Activated naive CD4-positive, alpha-beta T cell treated with anti-CD3 and anti-CD28 coated beads, Interleukin-2, amount 50 U/mL, for 72 hours (primary cell): ENCODE measurements at regions not wholly inside any gene's neighbourhood (a gene's known extent, or its start where the extent isn't known, plus 50 kb on each side); places are given as distances from the start of the nearest gene placed in this dataset.
"Not testable (repeated sequence)": the region's sequence is repeated elsewhere in the genome, so short reads cannot be mapped to it uniquely, and the experiment has no call there.

Experiments used
- ATAC-seq, 2 donors: fragments of 150-1000 bp; cut with Tn5 transposase; 2 replicates each; pipeline ENCODE4 v1.10.0; 2021; ENCODE audit warnings: mild to moderate bottlenecking in 2 of 2, moderate library complexity in 2 of 2
- DNase-seq, 2 donors: peaks; one replicate each; pipeline ENCODE4 v3.0.0; 2021 to 2022; ENCODE audit warnings: low spot score in 2 of 2
- H3K27ac Mint-ChIP-seq, 2 donors: one replicate each; pipeline ENCODE4 v1.8.0; 2022; ENCODE audit warnings: mild to moderate bottlenecking in 2 of 2, mixed read lengths in 2 of 2
- H3K36me3 Mint-ChIP-seq, 2 donors: one replicate each; pipeline ENCODE4 v1.8.0; 2022; ENCODE audit warnings: mixed read lengths in 2 of 2
- H3K9me3 Mint-ChIP-seq, 2 donors: one replicate each; pipeline ENCODE4 v1.8.0; 2022; ENCODE audit warnings: mixed read lengths in 2 of 2

DNA sequence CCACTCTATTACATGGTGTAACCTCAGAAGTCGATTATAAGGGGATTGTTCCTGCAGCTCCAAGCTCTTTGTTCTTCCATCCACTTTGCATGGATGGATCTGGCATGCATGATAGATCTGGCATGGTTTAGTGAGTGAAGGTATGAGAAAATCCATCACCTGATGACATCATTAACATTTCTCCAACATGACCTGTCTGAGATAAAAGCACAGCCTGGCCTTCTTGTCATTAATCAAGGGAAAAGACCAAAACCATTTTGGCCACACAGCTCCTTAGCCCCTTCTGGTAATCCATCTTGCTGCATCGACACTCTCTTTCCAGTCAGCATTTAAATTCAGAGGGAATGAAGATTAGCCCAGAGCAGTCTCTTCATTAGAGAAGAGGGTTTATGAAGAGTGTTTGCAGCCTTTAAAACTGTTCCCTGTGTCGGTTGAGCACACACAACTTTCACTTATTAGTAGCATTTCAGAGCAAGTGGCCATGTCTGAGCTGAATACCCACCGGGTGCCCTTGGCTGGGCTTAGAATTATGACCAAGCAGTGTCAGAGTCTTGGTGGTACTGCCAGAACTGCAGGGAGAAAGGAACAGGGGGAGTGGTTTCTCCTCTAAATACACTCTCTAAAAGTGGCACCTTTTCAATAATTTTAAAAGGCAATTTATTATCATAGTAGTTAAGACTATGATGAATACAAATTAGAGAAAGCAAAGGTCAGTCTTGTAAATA is 246.0 kb downstream of the HAPSTR1 start:
- H3K9me3 Mint-ChIP-seq, result peaks cover 0 to 8% of the 10 kb centered on the region in 2 donors
- H3K27ac Mint-ChIP-seq, result no peak overlapping the region
- no peak for ATAC-seq
- no peak for DNase-seq
- no peaks in the 10 kb centered on the region for H3K36me3 Mint-ChIP-seq

DNA sequence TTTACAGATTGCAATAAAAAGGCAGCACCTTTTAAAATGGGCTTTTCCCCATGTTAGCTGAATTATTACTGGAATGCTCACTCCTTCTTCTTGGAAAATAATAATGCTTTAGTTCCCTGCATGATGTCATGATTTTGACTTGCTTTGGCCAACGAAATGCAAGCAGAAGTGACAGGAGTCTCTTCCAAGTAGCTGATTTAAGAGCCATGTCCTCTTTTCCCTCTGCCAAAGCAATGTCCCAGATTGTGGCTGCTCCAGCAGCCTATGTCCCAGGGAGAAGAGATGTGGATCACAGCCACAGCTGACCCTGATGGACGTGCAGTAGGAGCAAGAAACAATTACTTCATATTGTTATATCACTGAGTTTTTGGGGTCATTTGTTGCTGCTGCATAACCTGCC is 246.6 kb downstream of the HAPSTR1 start:
- no peak for DNase-seq
- no peaks in the 10 kb centered on the region for H3K36me3 Mint-ChIP-seq
- H3K27ac Mint-ChIP-seq, result no peak overlapping the region
- no peak for ATAC-seq
- H3K9me3 Mint-ChIP-seq, result peaks cover 0 to 8% of the 10 kb centered on the region in 2 donors

DNA sequence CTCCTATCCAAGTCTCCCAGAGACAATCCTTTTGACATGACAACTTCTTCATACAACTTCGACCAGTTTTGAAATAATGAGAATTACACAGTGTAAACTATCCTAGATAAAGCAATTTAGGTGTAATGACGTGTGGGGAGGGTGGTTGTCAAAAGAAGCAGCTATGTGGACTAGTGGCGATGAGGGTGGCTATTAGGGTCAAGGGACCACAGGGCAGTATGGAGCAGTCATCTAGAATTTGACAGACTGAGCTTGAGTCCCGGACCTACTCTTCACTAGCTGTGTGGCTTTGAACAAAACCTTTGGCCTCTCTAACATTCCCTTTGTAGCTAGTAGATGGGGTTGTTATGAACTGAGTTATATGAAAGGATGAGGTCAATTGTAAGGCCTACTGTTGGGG is 247.1 kb downstream of the HAPSTR1 start:
- no peak for ATAC-seq
- H3K27ac Mint-ChIP-seq, result no peak overlapping the region
- H3K9me3 Mint-ChIP-seq, result peaks cover 0 to 8% of the 10 kb centered on the region in 2 donors

DNA sequence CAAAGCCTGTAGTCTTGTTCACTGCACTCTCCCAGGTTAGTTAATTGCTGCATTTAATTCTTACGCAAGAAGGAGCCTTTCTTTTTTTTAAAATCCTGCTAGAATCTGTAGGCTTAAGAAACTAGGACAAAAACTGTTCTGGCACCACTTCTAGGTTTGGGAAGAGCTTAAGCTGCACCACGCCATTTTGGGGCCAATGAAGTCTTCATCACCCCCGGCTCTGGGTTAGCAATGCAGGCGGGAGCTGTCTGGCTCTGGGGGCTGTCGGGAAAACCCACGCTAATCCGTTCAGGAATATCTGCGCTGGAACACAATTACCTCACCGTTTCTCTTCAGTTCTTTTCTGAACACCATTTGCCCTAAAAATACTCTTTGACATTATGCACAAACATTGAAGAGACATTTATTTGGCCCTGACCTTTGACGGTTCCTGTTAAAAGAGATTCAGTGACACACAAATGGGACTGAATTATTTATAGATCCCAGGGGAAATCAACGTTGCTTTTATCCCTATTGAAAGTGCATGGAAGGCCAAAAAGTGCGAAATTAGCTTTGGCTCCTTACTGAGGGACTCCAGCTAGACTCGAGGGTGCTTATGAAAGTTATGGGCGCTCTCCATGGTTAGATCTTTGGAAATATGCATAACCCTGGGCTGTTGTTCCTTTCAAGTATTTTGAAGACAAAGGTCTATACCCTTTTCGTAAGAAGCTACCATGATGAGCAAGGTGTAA is 249.2 kb downstream of the HAPSTR1 start:
- Mint-ChIP-seq H3K9me3 (peaks cover 0 to 8% of the 10 kb centered on the region in 2 donors), H3K36me3 (no peaks in the 10 kb centered on the region), H3K27ac (no peak overlapping the region)
- ATAC-seq (no peak), DNase-seq (no peak)

More for the DNA sequence above, 247.1 kb downstream of the HAPSTR1 start:
- H3K36me3 Mint-ChIP-seq, result no peaks in the 10 kb centered on the region
- DNase-seq, result no peak

DNA sequence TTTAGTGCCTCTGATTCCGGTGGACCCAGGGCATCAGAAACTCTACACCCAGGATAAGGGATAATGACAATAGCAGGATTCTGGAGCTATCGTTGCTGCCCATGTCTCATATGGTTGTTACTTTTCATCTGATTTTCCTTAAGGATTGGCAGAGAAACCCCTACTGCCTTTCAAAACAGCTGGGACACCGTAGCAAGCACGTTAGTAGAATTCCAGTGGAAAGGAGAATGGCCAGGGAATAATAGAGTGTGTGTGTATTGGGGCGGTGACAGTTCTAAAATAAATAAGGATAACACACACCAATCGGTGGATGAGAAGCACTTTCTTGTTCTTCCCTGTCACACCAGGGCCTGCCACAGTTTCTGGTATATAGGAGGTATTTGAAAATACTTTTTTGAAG is 251.8 kb downstream of the HAPSTR1 start:
- DNase-seq, result no peak
- no peaks in the 10 kb centered on the region for H3K36me3 Mint-ChIP-seq
- H3K9me3 Mint-ChIP-seq, result peaks cover 0 to 3% of the 10 kb centered on the region in 2 donors
- no peak overlapping the region for H3K27ac Mint-ChIP-seq
- no peak for ATAC-seq

DNA sequence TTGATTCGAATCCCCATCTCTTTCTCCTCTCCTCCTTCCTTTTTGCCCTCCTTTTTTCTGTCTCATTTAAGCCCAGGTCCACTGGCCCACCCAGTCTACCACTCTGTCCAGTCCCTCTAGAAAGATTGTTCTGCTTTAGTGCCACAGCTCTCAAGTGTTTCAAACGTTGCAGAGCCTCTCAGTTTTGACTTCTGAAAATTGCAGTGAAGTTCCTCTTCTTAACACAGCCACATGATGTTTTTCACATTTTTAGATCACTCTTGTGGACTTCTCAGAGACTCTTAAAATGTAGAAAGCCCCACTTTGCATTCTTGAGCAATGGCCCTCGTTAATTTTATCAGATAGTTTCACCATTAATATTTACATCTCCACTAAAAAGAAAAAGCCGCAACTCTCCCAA is 253.1 kb downstream of the HAPSTR1 start:
- no peak overlapping the region for H3K27ac Mint-ChIP-seq
- DNase-seq, result no peak
- ATAC-seq, result no peak
- peaks cover 8 to 13% of the 10 kb centered on the region in 2 donors for H3K9me3 Mint-ChIP-seq
- peaks cover 6 to 7% of the 10 kb centered on the region in 2 donors for H3K36me3 Mint-ChIP-seq

DNA sequence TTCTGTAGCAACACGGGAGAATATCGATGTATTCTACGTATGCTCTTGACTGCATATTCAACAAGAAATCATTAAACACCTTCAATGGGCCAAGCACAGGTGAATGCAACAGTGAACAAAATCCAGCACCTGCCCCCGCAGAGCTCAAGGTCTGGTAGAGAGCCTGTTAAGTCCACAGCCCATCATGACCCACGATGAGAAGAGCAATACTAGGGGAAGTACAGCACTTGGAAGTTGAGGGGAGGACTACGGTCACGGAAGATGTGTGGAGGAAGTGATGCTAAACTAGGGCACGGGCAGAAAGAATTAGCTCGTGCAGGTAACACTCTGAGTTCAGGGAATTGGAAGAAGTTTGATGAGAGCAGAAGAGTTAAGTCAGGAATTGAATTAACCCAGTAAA is 253.6 kb downstream of the HAPSTR1 start:
- H3K27ac Mint-ChIP-seq, result no peak overlapping the region
- ATAC-seq (no peak), DNase-seq (no peak)
- H3K9me3 Mint-ChIP-seq, result peaks cover 9 to 15% of the 10 kb centered on the region in 2 donors
- peaks cover 8 to 11% of the 10 kb centered on the region in 2 donors for H3K36me3 Mint-ChIP-seq

DNA sequence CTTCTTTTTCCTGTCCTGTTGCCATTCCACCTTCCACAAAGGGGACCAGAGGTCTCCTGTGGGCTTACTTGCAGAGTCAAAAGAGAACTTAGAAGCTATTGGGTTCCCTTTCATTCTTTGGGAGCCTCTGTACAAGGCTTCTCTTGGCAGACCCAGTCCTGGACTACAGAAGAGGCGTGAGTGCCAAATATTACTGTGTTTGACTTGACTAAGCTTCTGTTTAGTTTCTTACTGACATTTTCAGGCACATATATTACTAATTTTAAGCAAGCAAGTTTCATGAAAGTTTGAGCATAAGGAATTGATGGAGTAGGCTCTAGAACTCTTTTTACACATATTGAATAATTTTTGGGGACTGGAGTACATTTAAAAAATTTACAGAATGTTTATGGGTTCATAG is 254.4 kb downstream of the HAPSTR1 start:
- H3K9me3 Mint-ChIP-seq, result peaks cover 9 to 15% of the 10 kb centered on the region in 2 donors
- H3K27ac Mint-ChIP-seq, result no peak overlapping the region
- ATAC-seq, result no peak
- no peak for DNase-seq
- peaks cover 8 to 11% of the 10 kb centered on the region in 2 donors for H3K36me3 Mint-ChIP-seq

DNA sequence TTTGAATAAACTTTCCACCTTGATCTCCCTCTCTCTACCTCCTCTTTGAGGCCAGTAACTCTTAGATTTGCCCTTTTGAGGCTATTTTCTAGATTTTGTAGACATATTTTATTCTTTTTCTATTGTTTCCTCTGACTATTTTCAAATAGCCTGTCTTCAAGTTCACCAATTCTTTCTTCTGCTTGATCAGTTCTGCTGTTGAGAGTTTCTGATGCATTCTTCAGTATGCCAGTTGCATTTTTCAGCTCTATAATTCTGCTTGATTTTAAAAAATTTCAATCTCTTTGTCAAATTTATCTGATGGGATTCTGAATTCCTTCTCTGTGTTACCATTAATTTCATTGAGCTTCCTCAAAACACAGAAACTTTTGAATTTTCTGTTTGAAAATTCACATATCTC is 257.5 kb downstream of the HAPSTR1 start:
- DNase-seq, result no peak
- Mint-ChIP-seq H3K9me3 (peaks cover 9 to 15% of the 10 kb centered on the region in 2 donors), H3K36me3 (peaks cover 8 to 11% of the 10 kb centered on the region in 2 donors), H3K27ac (no peak overlapping the region)
- ATAC-seq, result no peak

DNA sequence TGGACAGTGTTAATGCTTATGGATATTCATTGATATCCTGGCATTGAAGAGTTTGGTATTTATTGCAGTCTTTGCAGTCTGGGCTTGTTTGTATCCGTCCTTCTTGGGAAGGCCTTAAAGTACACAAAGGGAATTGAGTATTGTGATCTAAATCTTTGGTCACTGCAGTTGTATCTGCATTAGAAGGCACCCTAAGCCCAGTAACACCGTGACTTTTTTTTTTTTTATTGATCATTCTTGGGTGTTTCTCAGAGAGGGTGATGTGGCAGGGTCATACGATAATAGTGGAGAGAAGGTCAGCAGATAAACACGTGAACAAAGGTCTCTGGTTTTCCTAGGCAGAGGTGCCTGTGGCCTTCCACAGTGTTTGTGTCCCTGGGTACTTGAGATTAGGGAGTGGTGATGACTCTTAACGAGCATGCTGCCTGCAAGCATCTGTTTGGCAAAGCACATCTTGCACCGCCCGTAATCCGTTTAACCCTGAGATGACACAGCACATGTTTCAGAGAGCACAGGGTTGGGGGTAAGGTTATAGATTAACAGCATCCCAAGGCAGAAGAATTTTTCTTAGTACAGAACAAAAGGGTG is 258.0 kb downstream of the HAPSTR1 start:
- not testable (repeated sequence) for DNase-seq, H3K27ac Mint-ChIP-seq, ATAC-seq
- Mint-ChIP-seq H3K9me3 (peaks cover 9 to 15% of the 10 kb centered on the region in 2 donors), H3K36me3 (peaks cover 8 to 11% of the 10 kb centered on the region in 2 donors)

DNA sequence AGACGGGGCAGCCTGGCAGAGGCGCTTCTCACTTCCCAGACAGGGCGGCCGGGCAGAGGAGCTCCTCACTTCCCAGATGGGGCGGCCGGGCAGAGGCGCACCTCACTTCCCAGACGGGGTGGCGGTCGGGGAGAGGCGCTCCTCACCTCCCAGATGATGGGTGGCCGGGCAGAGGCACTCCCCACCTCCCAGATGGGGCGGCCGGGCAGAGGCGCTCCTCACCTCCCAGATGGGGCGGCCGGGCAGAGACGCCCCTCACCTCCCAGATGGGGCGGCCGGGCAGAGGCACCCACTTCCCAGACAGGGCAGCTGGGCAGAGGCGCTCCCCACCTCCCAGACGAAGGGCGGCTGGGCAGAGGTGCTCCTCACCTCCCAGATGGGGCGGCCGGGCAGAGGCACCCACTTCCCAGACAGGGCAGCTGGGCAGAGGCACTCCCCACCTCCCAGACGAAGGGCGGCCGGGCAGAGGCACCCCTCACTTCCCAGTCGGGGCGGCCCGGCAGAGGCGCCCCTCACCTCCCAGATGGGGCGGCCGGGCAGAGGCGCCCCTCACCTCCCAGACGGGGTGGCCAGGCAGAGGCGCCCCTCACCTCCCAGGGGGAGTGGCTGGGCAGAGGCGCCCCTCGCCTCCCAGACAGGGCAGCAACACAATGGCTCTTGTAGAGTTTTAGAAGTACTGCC is 258.8 kb downstream of the HAPSTR1 start:
- H3K27ac Mint-ChIP-seq, ATAC-seq, DNase-seq: not testable (repeated sequence)
- H3K36me3 Mint-ChIP-seq, result peaks cover 8 to 11% of the 10 kb centered on the region in 2 donors
- H3K9me3 Mint-ChIP-seq, result peaks cover 9 to 16% of the 10 kb centered on the region in 2 donors

DNA sequence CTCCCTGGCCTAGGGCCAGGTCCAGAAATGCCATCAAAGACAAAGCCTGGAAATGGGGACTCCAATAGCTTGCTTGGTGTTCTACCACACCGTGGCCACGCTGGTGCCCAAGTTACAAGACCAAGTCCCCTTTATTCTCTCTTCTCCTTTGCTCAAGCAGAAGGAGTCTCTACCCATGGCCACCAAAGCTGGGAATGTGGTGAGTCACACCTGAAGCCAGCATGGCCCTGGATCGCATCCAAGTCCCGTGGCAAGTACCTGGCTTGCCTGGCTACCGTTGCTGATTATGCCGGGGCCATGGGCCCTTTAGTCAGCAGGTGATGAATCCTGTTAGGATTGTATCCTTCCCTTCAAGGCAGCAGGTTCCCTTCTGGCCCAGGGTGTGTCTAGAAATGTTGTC is 260.0 kb downstream of the HAPSTR1 start:
- peaks cover 12 to 21% of the 10 kb centered on the region in 2 donors for H3K9me3 Mint-ChIP-seq
- H3K27ac Mint-ChIP-seq, result no peak overlapping the region
- no peak for ATAC-seq
- DNase-seq, result no peak
- peaks cover 8 to 11% of the 10 kb centered on the region in 2 donors for H3K36me3 Mint-ChIP-seq

DNA sequence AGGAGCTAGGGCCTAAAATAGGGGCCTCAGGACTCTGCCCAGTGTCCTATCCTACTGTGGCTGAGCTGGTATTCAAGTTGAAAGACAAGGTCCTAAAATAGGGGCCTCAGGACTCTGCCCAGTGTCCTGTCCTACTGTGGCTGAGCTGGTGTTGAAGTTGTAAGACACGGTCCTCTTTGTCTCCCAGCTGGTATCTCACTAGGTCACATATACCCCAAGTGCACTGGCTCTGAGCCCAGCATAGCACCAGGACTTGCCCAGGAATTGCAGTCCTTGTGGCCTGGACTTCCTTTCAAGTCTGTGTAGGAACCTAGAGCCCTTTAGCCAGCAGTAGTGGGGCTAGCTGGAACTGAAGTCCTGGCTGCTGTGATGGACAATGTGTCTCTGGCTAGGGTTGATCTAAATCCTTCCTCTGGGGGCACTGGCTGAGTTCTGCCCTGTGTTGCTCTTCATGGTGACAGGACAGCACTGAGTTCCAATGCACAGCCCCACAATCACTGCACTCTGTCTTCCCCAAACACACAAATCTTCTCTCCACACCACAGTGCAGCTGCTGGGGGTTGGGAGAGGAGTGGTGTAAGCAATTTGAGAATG is 260.5 kb downstream of the HAPSTR1 start:
- H3K27ac Mint-ChIP-seq, result no peak overlapping the region
- peaks cover 8 to 11% of the 10 kb centered on the region in 2 donors for H3K36me3 Mint-ChIP-seq
- no peak for DNase-seq
- H3K9me3 Mint-ChIP-seq, result peaks cover 12 to 23% of the 10 kb centered on the region in 2 donors
- no peak for ATAC-seq

DNA sequence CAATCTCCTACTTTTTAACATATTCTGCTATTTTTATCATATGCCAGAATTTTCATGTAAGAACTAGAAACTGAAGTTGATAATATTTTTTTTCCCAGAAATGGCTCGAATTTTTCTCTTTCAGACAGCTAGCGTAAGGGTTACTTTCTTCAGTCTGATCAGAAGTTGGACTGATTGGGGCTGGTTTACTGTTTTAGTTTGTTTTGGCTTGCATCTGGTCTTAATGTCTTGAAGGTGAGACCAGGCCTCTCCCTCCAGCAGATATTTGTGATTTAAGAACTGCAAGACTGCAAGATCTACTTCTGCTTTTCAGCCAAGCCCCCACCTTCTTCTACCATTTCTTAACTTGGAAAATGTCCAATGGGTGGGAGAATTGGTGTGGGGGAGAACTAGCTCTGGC is 266.4 kb downstream of the HAPSTR1 start:
- ATAC-seq, result no peak
- Mint-ChIP-seq H3K27ac (no peak overlapping the region), H3K36me3 (no peaks in the 10 kb centered on the region), H3K9me3 (peaks cover 18 to 30% of the 10 kb centered on the region in 2 donors)
- no peak for DNase-seq

DNA sequence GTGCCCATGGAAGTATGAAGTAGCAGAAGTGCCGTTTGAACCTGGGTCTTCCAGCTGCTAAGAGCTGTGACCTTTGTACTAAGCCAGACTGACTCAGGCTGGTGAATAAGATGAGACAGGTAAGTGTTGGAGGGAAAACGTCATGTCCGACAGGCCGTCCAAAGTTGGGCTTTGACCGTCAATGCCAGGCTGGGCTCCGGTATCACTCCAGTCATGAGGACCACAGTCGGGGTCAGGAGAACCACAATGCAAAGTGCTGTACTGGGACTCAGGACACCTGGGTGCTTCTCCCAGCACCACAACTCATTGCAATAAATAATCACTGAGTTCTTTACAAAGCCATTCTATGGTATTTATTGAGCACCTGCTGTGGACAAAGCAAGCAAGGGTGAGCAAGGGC is 268.6 kb downstream of the HAPSTR1 start:
- no peak overlapping the region for H3K27ac Mint-ChIP-seq
- peaks cover 22 to 30% of the 10 kb centered on the region in 2 donors for H3K9me3 Mint-ChIP-seq
- no peak for ATAC-seq
- H3K36me3 Mint-ChIP-seq, result no peaks in the 10 kb centered on the region
- DNase-seq, result no peak

DNA sequence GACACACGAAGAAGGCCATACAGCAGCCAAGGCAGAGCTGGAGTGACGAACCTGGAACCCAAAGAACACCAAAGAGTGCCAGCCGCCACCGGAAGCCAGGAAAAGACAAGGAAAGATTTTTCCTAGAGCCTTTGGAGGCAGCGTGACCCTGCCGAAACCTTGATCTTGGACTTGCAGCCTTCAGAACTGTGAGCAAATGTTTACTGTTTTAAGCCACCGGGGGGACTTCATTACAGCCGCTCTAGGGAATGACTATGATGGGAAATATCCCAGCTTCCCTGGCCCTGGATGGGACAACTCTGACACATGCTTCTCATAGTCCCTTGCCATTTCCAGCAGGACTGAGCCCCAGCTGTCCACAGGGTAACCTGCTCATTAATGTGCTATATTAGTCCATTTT is 270.6 kb downstream of the HAPSTR1 start:
- Mint-ChIP-seq H3K27ac (no peak overlapping the region), H3K9me3 (peaks cover 13 to 26% of the 10 kb centered on the region in 2 donors), H3K36me3 (no peaks in the 10 kb centered on the region)
- no peak for DNase-seq
- ATAC-seq, result no peak
